PFSK-1 (cell line): ENCODE measurements at regions not wholly inside any gene's neighbourhood (a gene's known extent, or its start where the extent isn't known, plus 50 kb on each side); places are given as distances from the start of the nearest gene placed in this dataset.

Experiments
- FOXP2 ChIP-seq: optimal IDR thresholded peaks from 2 replicates; pipeline ENCODE3; 2011; ENCODE audit warnings: borderline replicate concordance, control low read depth, inconsistent platforms; ENCODE audit not compliant: insufficient read depth; ENCODE audit errors: extremely low read length, extremely low read depth
- POLR2AphosphoS5 ChIP-seq: IDR thresholded peaks from 2 replicates; pipeline ENCODE4 v1.6.1; 2012; ENCODE audit warnings: low read depth, mild to moderate bottlenecking, control low read depth, low read length, moderate library complexity
- REST ChIP-seq, 2 experiments: IDR thresholded peaks; 2 replicates each; pipeline versions ENCODE4 v1.6.1 to v1.8.0; 2011 to 2012; ENCODE audit warnings: low read depth in 2 of 2, low read length in 2 of 2, control low read depth in 1 of 2, inconsistent platforms in 1 of 2, mild to moderate bottlenecking in 1 of 2, moderate library complexity in 1 of 2; ENCODE audit not compliant: insufficient read depth in 1 of 2
- SIN3A ChIP-seq: IDR thresholded peaks from 2 replicates; pipeline ENCODE4 v1.6.1; 2012; ENCODE audit warnings: mild to moderate bottlenecking, low read length, moderate library complexity, borderline replicate concordance; ENCODE audit not compliant: insufficient read depth
- TAF1 ChIP-seq: IDR thresholded peaks from 2 replicates; pipeline ENCODE4 v1.6.1; 2012; ENCODE audit warnings: low read length, control low read depth, borderline replicate concordance; ENCODE audit not compliant: insufficient read depth

- no peak for TF ChIP-seq SIN3A
- TF ChIP-seq FOXP2 = no peak
- TF ChIP-seq TAF1 = no peak
Measured at GRCh38 chr4:66506985-66507384, 836.7 kb upstream of the EPHA5 start.

- TF ChIP-seq TAF1 (no peak), FOXP2 (no peak), POLR2AphosphoS5 (no peak), SIN3A (no peak), REST (IDR thresholded peaks at IDR 0.05; ENCODE audit: insufficient read depth in 1 of 2, low read depth in 2 of 2, low read length in 2 of 2) (no peak)
Measured at GRCh38 chr4:66501997-66502396, 831.7 kb upstream of the EPHA5 start.

- no peak for TF ChIP-seq FOXP2
- no peak for TF ChIP-seq POLR2AphosphoS5
- no peak for TF ChIP-seq TAF1
- no peak for TF ChIP-seq SIN3A
- TF ChIP-seq REST (IDR thresholded peaks at IDR 0.05; ENCODE audit: insufficient read depth in 1 of 2, low read depth in 2 of 2, low read length in 2 of 2) = no peak
Measured at GRCh38 chr4:66490729-66491128, 820.4 kb upstream of the EPHA5 start.

- no peak for TF ChIP-seq FOXP2
- TF ChIP-seq SIN3A = no peak
- no peak for TF ChIP-seq POLR2AphosphoS5
- no peak for TF ChIP-seq REST (IDR thresholded peaks at IDR 0.05; ENCODE audit: insufficient read depth in 1 of 2, low read depth in 2 of 2, low read length in 2 of 2)
- no peak for TF ChIP-seq TAF1
Measured at GRCh38 chr4:66489783-66490452, 819.6 kb upstream of the EPHA5 start.

- TF ChIP-seq FOXP2 = no peak
- no peak for TF ChIP-seq SIN3A
- no peak for TF ChIP-seq POLR2AphosphoS5
- TF ChIP-seq TAF1 = no peak
- TF ChIP-seq REST (IDR thresholded peaks at IDR 0.05; ENCODE audit: insufficient read depth in 1 of 2, low read depth in 2 of 2, low read length in 2 of 2) = no peak
Measured at GRCh38 chr4:66489370-66489769, 819.1 kb upstream of the EPHA5 start.
